ENCODE measurements at regions not wholly inside any gene's neighbourhood (a gene's known extent, or its start where the extent isn't known, plus 50 kb on each side); places are given as distances from the start of the nearest gene placed in this dataset.

DNA sequence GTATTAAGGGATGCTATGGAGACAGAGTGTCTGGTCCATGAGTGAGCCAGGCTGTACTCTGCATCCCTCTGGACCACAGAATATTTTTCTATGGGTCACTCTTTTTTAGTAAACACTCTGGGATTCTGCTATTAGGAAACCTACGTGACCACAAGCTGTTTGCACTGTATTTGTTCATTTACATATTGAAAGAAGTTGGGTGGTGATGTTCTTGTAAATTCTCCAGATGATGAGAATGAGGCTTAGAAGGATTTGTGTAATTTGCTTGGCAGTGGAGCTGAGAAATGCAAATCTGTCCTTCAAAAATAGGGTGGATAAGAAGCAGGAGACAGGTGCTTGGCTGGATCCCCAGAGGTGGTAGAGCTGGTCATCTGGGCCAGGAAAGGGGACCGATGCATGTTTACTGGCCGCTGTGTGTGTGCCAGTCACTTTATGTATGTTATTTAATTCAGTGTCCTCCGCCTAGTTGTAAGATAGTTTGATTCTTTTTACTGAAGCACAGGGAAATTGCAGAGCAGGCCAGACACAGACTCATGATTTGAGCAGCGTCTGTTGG lies 63.7 kb upstream of the HEPHL1 start:
- no peak for DNase-seq (ENCODE audit: low read depth, low spot score)
- no peak overlapping the region for H3K4me3 ChIP-seq (ENCODE audit: low read length)

- no peak overlapping the region for H3K4me3 ChIP-seq (ENCODE audit: low read length)
- DNase-seq (ENCODE audit: low read depth, low spot score): no peak
Measured at GRCh38 chr11:93958991-93959390, 62.2 kb upstream of the HEPHL1 start.

DNA sequence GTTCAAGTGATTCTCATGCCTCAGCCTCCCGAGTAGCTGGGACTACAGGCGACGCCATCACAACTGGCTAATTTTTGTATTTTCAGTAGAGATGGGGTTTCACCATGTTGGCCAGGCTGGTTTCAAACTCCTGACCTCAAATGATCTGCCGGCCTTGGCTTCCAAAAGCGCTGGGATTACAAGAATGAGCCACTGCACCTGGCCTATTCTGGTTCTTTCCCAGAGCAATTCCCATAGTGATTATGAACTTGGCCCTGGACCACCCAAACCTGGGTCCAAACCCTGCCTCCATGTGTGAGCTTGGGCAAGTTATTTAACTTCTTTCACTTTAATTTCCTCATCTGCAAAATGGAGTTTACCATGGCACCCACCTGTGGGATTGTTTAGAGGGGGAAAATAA lies 61.5 kb upstream of the HEPHL1 start:
- no peak overlapping the region for H3K4me3 ChIP-seq (ENCODE audit: low read length)
- no peak for DNase-seq (ENCODE audit: low read depth, low spot score)

DNA sequence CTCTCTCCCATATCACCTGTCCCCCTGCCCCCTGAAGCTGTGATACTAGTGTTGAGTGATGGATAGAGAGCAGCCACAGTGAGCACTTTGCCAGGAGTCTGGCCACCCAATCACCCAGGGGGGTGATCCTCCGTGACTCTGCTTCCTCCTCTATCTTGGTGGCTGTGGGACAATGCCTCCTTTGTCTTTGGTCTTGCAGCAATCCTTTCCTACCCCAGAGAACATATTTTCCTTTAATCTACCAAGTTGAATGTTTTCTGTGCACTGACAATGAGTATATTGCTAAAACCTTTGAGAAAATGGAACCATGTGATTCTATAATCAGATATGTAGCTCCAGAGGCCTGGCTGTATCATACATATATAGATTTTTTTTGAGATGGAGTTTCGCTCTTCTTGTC lies 58.1 kb upstream of the HEPHL1 start:
- DNase-seq (ENCODE audit: low read depth, low spot score): no peak
- H3K4me3 ChIP-seq (ENCODE audit: low read length): no peak overlapping the region

GRCh38 chr11:93967258-93967657 lies 53.9 kb upstream of the HEPHL1 start:
- no peak for DNase-seq (ENCODE audit: low read depth, low spot score)
- H3K4me3 ChIP-seq (ENCODE audit: low read length): no peak overlapping the region

- H3K4me3 ChIP-seq (ENCODE audit: low read length): no peak overlapping the region
- no peak for DNase-seq (ENCODE audit: low read depth, low spot score)
Measured at GRCh38 chr11:93967944-93968343, 53.2 kb upstream of the HEPHL1 start.

- no peak for DNase-seq (ENCODE audit: low read depth, low spot score)
Measured at GRCh38 chr11:93969925-93970922, 50.9 kb upstream of the HEPHL1 start.

More at GRCh38 chr11:93969925-93970922, 50.9 kb upstream of the HEPHL1 start:
- H3K4me3 ChIP-seq (ENCODE audit: low read length): no peak overlapping the region

Data from Jurkat, Clone E6-1 (cell line).